ENCODE measurements at regions not wholly inside any gene's neighbourhood (a gene's known extent, or its start where the extent isn't known, plus 50 kb on each side); places are given as distances from the start of the nearest gene placed in this dataset.

DNA sequence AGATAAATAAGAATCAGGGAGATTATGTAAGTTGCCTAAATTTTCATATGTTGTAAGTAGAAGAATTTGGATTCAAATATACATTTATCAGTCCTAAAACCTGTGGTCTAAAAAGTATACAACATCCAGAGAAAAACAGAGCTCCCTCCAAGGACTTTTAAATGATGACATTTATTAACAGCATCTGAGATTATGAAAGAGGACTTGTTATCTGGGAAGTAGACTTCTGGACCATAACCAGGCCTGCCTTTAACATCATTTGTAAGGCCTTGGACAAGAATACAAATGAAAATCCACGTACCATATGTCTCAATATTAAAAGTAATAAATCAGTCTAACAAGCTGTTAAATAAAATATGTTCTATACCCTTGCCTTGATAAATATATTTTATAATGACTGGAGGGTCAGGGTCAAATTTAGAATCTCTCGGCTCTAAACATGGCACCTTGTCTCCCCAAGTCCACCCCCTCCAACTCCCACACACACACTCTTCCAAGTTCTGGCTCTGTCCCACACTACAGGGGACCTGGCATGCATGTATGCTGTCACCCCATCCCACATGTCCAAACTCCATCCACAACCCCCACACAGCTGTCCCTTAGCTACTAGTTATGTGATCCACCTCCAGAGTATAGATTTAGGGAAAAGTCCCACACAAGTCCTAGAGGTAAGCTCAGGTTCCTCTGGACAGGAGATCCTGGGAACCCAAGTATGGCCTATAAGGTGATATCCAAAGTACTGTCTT, 382.6 kb downstream of the CDH2 start:
- Histone ChIP-seq H3K9ac (ENCODE audit: low read length) (no peak overlapping the region), H2AFZ (ENCODE audit: low read depth, low read length, poor library complexity, severe bottlenecking) (no peak overlapping the region), H3K27ac (ENCODE audit: low read depth, low read length) (no peak overlapping the region), H3K4me1 (ENCODE audit: control insufficient read depth in 1 of 2, insufficient read depth in 2 of 2, low read length in 2 of 2) (no peaks in the 10 kb centered on the region), H3K4me3 (replicated peaks in 1 of 2; ENCODE audit: low read depth in 1 of 2, low read length in 2 of 2) (no peak overlapping the region), H3K36me3 (ENCODE audit: control insufficient read depth in 1 of 2, insufficient read depth in 2 of 2, low read length in 2 of 2) (no peaks in the 10 kb centered on the region), H3K4me2 (ENCODE audit: low read length) (no peak overlapping the region), H3K9me2 (ENCODE audit: insufficient read depth) (no peaks in the 10 kb centered on the region), H3K27me3 (ENCODE audit: insufficient read depth, low read length) (no peaks in the 10 kb centered on the region), H3K79me2 (ENCODE audit: insufficient read depth, low read length) (no peaks in the 10 kb centered on the region), H3K9me3 (ENCODE audit: control insufficient read depth in 1 of 2, insufficient read depth in 1 of 2, low read depth in 1 of 2, low read length in 2 of 2) (no peaks in the 10 kb centered on the region), H4K20me1 (ENCODE audit: insufficient read depth) (no peaks in the 10 kb centered on the region)
- RAD21 ChIA-PET (ENCODE audit: low non-redundant PET in 1 of 2, low total read pairs in 2 of 2, uncharacterized antibody in 2 of 2, unreplicated experiment in 2 of 2): no interaction called here
- ATAC-seq (no peak), DNase-seq (ENCODE audit: low read depth, low spot score) (no peak)
- CTCF ChIA-PET: no interaction called here
- POLR2A ChIA-PET: no interaction called here
- no TSS peak for BruUV-seq (replicated peaks)
- intact Hi-C loops (cut with micrococcal nuclease): no loop called here
- no peak for TF ChIP-seq JUND (IDR thresholded peaks at IDR 0.05)
- TF ChIP-seq CBX3 (IDR thresholded peaks at IDR 0.05; ENCODE audit: low read depth): no peak

DNA sequence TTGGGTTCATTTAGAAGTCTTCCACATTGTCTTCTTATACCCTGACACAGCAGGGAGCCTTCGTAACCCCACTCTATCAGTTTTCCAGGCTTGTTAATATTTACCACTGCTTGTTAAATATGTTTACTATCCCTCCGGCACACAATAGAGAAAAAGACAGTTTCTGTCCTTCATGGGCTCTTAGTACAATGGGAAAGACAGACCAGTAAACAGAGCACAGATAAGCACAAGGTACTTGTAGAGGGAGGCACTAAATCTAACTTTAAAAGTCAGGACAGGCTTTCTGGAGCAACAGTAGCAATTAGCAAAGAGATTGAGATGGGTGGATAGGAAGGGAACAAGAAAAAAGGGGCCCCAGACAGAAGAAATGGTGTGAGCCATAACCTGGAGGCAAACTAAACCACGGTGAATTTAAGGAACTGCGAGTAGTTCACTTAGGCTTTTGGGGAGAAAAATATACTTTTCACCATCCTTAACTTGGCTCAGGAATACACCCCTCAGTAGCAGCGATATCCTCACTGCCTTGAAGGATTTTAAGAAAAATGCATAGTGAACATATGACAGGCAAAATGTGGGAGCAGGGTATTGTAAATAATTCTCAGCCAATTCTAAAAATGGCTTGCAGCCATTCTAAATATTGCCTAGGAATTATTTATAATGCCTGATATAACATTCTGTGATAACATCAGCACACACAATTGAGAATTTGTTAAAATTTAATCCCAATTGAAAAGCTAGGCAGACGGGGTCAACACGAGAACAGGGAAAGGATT, 383.7 kb downstream of the CDH2 start:
- H3K9me3 ChIP-seq (ENCODE audit: control insufficient read depth in 1 of 2, insufficient read depth in 1 of 2, low read depth in 1 of 2, low read length in 2 of 2): no peaks in the 10 kb centered on the region
- intact Hi-C loops (cut with micrococcal nuclease): no loop called here
- H3K9ac ChIP-seq (ENCODE audit: low read length): no peak overlapping the region
- BruUV-seq (replicated peaks): no TSS peak
- ATAC-seq (no peak), DNase-seq (ENCODE audit: low read depth, low spot score) (no peak)
- no peaks in the 10 kb centered on the region for H4K20me1 ChIP-seq (ENCODE audit: insufficient read depth)
- H3K4me2 ChIP-seq (ENCODE audit: low read length): no peak overlapping the region
- H2AFZ ChIP-seq (ENCODE audit: low read depth, low read length, poor library complexity, severe bottlenecking): no peak overlapping the region
- ChIA-PET POLR2A (no interaction called here), CTCF (no interaction called here), RAD21 (ENCODE audit: low non-redundant PET in 1 of 2, low total read pairs in 2 of 2, uncharacterized antibody in 2 of 2, unreplicated experiment in 2 of 2) (no interaction called here)
- no peaks in the 10 kb centered on the region for H3K27me3 ChIP-seq (ENCODE audit: insufficient read depth, low read length)
- no peak overlapping the region for H3K27ac ChIP-seq (ENCODE audit: low read depth, low read length)
- TF ChIP-seq EZH2phosphoT487 (IDR thresholded peaks at IDR 0.05; ENCODE audit: borderline replicate concordance) (no peak), EGR1 (IDR thresholded peaks at IDR 0.05; ENCODE audit: low read depth) (no peak), YY1 (IDR thresholded peaks at IDR 0.05; ENCODE audit: extremely low read depth, insufficient replicate concordance, low read depth, low read length) (no peak), SIN3A (IDR thresholded peaks at IDR 0.05; ENCODE audit: low read depth) (no peak), TCF7L2 (IDR thresholded peaks at IDR 0.05; ENCODE audit: borderline replicate concordance, extremely low read depth, insufficient read depth, insufficient read length) (no peak), ELF1 (IDR thresholded peaks at IDR 0.05; ENCODE audit: borderline replicate concordance, low read depth) (no peak), FOSL1 (IDR thresholded peaks at IDR 0.05; ENCODE audit: low read depth) (no peak)
- TF ChIP-seq, protein P1, sequence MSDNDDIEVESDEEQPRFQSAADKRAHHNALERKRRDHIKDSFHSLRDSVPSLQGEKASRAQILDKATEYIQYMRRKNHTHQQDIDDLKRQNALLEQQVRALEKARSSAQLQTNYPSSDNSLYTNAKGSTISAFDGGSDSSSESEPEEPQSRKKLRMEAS (IDR thresholded peaks at IDR 0.05): no peak
- H3K36me3 ChIP-seq (ENCODE audit: control insufficient read depth in 1 of 2, insufficient read depth in 2 of 2, low read length in 2 of 2): no peaks in the 10 kb centered on the region
- H3K79me2 ChIP-seq (ENCODE audit: insufficient read depth, low read length): no peaks in the 10 kb centered on the region
- no peaks in the 10 kb centered on the region for H3K4me1 ChIP-seq (ENCODE audit: control insufficient read depth in 1 of 2, insufficient read depth in 2 of 2, low read length in 2 of 2)
- H3K9me2 ChIP-seq (ENCODE audit: insufficient read depth): no peaks in the 10 kb centered on the region
- H3K4me3 ChIP-seq (replicated peaks in 1 of 2; ENCODE audit: low read depth in 1 of 2, low read length in 2 of 2): no peak overlapping the region

Measured in HCT116 (cell line).